ENCODE measurements at regions not wholly inside any gene's neighbourhood (a gene's known extent, or its start where the extent isn't known, plus 50 kb on each side); places are given as distances from the start of the nearest gene placed in this dataset.

GRCh38 chr9:29945012-29945411, 2371.7 kb upstream of the C9orf72 start:
- Histone ChIP-seq H3K27me3 (replicated peaks in 1 of 2; ENCODE audit: control insufficient read depth in 2 of 2, insufficient read depth in 2 of 2, low read length in 1 of 2) (no peaks in the 10 kb centered on the region), H3K9ac (ENCODE audit: control insufficient read depth, insufficient read depth, low read length) (no peak overlapping the region), H4K20me1 (ENCODE audit: control insufficient read depth, insufficient read depth) (no peaks in the 10 kb centered on the region), H3K9me3 (replicated peaks; ENCODE audit: control insufficient read depth, insufficient read depth, low read length) (no peaks in the 10 kb centered on the region), H3K4me1 (ENCODE audit: control insufficient read depth, insufficient read depth, low read length) (no peaks in the 10 kb centered on the region), H3K4me3 (no peak overlapping the region), H3K79me2 (ENCODE audit: control insufficient read depth, insufficient read depth, low read length) (no peaks in the 10 kb centered on the region), H3K36me3 (ENCODE audit: control insufficient read depth in 2 of 2, insufficient read depth in 2 of 2, low read length in 1 of 2) (no peaks in the 10 kb centered on the region), H3K4me2 (ENCODE audit: control insufficient read depth, insufficient read depth) (no peak overlapping the region), H2AFZ (ENCODE audit: control insufficient read depth, low read depth, low read length) (no peak overlapping the region), H3K27ac (ENCODE audit: control insufficient read depth, insufficient read depth) (no peak overlapping the region)
- intact Hi-C loops (cut with micrococcal nuclease; ENCODE audit: unreplicated experiment) = no loop called here
- ChIA-PET SMC1A (ENCODE audit: uncharacterized antibody, unreplicated experiment) (interaction anchor here (0.6 kb wide), 1 partner anchor 65 kb away, joined by 3 read pairs; no protein-coding TSS in a partner anchor), RAD21 (ENCODE audit: unreplicated experiment) (no interaction called here), CTCF (no interaction called here), POLR2A (no interaction called here)
- in situ Hi-C loops (cut with MboI) = no loop called here
- DNase-seq (ENCODE audit: low read depth, low spot score) (no peak), FAIRE-seq (no peak), ATAC-seq (no peak)
- BruUV-seq (replicated peaks) = no TSS peak
- WGBS (ENCODE audit: insufficient coverage, insufficient replicate concordance, low lambda C conversion rate, missing lambda C conversion rate) = 95% methylated on average over 1 of the region's 1 CpG
- TF ChIP-seq TCF12 (IDR thresholded peaks at IDR 0.05; ENCODE audit: low read depth, low read length) = no peak
- no peak for TF ChIP-seq PRDM15 (CRISPR knock-in tag; IDR thresholded peaks at IDR 0.05)
- TF ChIP-seq ZNF622 (IDR thresholded peaks at IDR 0.05) = no peak
- no peak for TF ChIP-seq CEBPB (IDR thresholded peaks at IDR 0.05; ENCODE audit: borderline replicate concordance in 1 of 2, low read depth in 2 of 2, low read length in 2 of 2)
- no peak for TF ChIP-seq CEBPZ (IDR thresholded peaks at IDR 0.05; ENCODE audit: low read depth, low read length)
- TF ChIP-seq NFXL1 (IDR thresholded peaks at IDR 0.05; ENCODE audit: borderline replicate concordance) = no peak
- TF ChIP-seq NR2F1 (conservative IDR thresholded peaks at IDR 0.05) = no peak
- TF ChIP-seq SUPT20H (IDR thresholded peaks at IDR 0.05; ENCODE audit: borderline replicate concordance, control insufficient read depth, low read depth, low read length) = no peak
- no peak for TF ChIP-seq POLR2A (IDR thresholded peaks at IDR 0.05; ENCODE audit: low read depth, low read length)
- no peak for TF ChIP-seq HCFC1 (IDR thresholded peaks at IDR 0.05; ENCODE audit: low read length)
- no peak for TF ChIP-seq EP300 (IDR thresholded peaks at IDR 0.05; ENCODE audit: borderline replicate concordance in 1 of 2, control insufficient read depth in 1 of 2, low read depth in 2 of 2, low read length in 2 of 2)
- TF ChIP-seq PBX3 (IDR thresholded peaks at IDR 0.05; ENCODE audit: insufficient replicate concordance, low read depth, low read length) = no peak
- TF ChIP-seq E2F4 (IDR thresholded peaks at IDR 0.05; ENCODE audit: low read depth, low read length) = no peak
